ENCODE measurements at regions not wholly inside any gene's neighbourhood (a gene's known extent, or its start where the extent isn't known, plus 50 kb on each side); places are given as distances from the start of the nearest gene placed in this dataset.
A peak's percentile ranks its signal among the peaks of the same experiment; 100 is the strongest.

- no peak for DNase-seq (ENCODE audit: low read depth)
Observed at GRCh38 chr14:94717808-94718207, 52.1 kb downstream of the GSC start.

- DNase-seq (ENCODE audit: low read depth), result no peak
Observed at GRCh38 chr14:94716976-94717375, 52.9 kb downstream of the GSC start.

GRCh38 chr14:94713115-94713514 is 56.8 kb downstream of the GSC start:
- no peak for DNase-seq (ENCODE audit: low read depth)

GRCh38 chr14:94710731-94711130 is 59.2 kb downstream of the GSC start:
- DNase-seq (ENCODE audit: low read depth), result no peak

GRCh38 chr14:94707494-94707893 is 62.4 kb downstream of the GSC start:
- no peak for DNase-seq (ENCODE audit: low read depth)

GRCh38 chr14:94706133-94706532 is 63.8 kb downstream of the GSC start:
- no peak for DNase-seq (ENCODE audit: low read depth)

GRCh38 chr14:94702629-94703028 is 67.3 kb downstream of the GSC start:
- DNase-seq (ENCODE audit: low read depth), result no peak

GRCh38 chr14:94701861-94702370 is 68.0 kb downstream of the GSC start:
- DNase-seq (ENCODE audit: low read depth), result no peak

- no peak for DNase-seq (ENCODE audit: low read depth)
Observed at GRCh38 chr14:94700336-94700735, 69.6 kb downstream of the GSC start.

GRCh38 chr14:94699831-94700230 is 70.1 kb downstream of the GSC start:
- DNase-seq (ENCODE audit: low read depth), result no peak

- DNase-seq (ENCODE audit: low read depth), result no peak
Observed at GRCh38 chr14:94697773-94698556, 71.9 kb downstream of the GSC start.

- DNase-seq (ENCODE audit: low read depth), result no peak
Observed at GRCh38 chr14:94696518-94696917, 73.4 kb downstream of the GSC start.

- no peak for DNase-seq (ENCODE audit: low read depth)
Observed at GRCh38 chr14:94695231-94695630, 74.7 kb downstream of the GSC start.

- DNase-seq (ENCODE audit: low read depth), result no peak
Observed at GRCh38 chr14:94691660-94692034, 78.3 kb downstream of the GSC start.

GRCh38 chr14:94690896-94691659 is 78.8 kb downstream of the GSC start:
- no peak for DNase-seq (ENCODE audit: low read depth)

GRCh38 chr14:94690486-94690885 is 78.3 kb downstream of the SERPINA3 start:
- DNase-seq (ENCODE audit: low read depth), result no peak

GRCh38 chr14:94689985-94690400 is 77.8 kb downstream of the SERPINA3 start:
- no peak for DNase-seq (ENCODE audit: low read depth)

- peak; percentile 44 for DNase-seq (ENCODE audit: low read depth)
Observed at GRCh38 chr14:94689218-94689984, 77.2 kb downstream of the SERPINA3 start.

- no peak for DNase-seq (ENCODE audit: low read depth)
Observed at GRCh38 chr14:94686511-94687160, 74.4 kb downstream of the SERPINA3 start.

GRCh38 chr14:94685681-94686485 is 73.7 kb downstream of the SERPINA3 start:
- DNase-seq (ENCODE audit: low read depth), result no peak

- DNase-seq (ENCODE audit: low read depth), result no peak
Observed at GRCh38 chr14:94685166-94685581, 73.0 kb downstream of the SERPINA3 start.
